Umbilical cord (tissue), 1 donor: ENCODE measurements at regions not wholly inside any gene's neighbourhood (a gene's known extent, or its start where the extent isn't known, plus 50 kb on each side); places are given as distances from the start of the nearest gene placed in this dataset.
"Not testable (repeated sequence)": the region's sequence is repeated elsewhere in the genome, so short reads cannot be mapped to it uniquely, and the experiment has no call there.

Source experiments
- DNase-seq: peaks from one replicate; pipeline ENCODE4 v3.0.0-alpha.2; 2015; ENCODE audit warnings: low spot score

GRCh38 chr2:34734042-34734441 lies 1134.9 kb upstream of the FAM98A start:
- no peak for DNase-seq

- DNase-seq = no peak
Observed at GRCh38 chr2:34731292-34731691, 1132.2 kb upstream of the FAM98A start.

GRCh38 chr2:34729845-34730244 lies 1130.7 kb upstream of the FAM98A start:
- DNase-seq = no peak

- no peak for DNase-seq
Observed at GRCh38 chr2:34724107-34724506, 1125.0 kb upstream of the FAM98A start.

DNA sequence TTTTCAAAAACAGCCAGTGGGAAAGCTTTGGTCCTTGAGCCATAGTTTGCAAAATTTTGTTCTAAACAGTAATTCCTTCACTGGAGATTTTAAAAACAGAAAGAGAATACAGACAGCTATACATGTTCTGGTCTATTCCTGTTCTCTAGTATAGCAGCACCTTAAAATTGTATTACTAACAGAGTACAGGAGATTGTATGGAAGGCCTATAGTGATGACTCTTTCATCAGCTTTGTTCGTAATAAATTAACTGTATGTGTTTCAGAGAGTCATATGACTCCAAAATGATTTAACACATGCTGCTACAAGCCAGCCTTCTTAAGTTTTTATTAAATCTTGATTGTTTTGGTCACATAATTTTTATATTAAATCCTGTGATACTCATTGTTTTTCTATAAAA lies 1124.6 kb upstream of the FAM98A start:
- no peak for DNase-seq

DNA sequence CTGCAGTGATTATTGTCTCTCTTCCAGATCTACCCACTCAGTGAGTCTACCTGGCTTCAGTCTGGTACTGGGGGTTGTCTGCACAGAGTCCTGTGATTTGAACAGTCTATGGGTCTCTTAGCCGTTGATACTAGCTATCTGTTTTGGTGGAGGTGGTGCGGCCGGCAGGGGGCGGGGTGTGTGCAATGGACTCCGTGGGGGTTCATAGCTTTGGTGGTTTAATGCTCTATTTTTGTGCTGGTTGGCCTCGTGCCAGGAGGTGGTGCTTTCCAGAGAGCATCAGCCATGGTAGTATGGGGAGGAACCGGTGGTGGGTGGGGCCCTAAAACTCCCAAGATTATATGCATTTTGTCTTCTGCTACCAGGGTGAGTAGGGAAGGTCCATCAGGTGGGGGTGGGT lies 1120.1 kb upstream of the FAM98A start:
- no peak for DNase-seq

- DNase-seq = no peak
Observed at GRCh38 chr2:34705551-34706247, 1106.6 kb upstream of the FAM98A start.

DNA sequence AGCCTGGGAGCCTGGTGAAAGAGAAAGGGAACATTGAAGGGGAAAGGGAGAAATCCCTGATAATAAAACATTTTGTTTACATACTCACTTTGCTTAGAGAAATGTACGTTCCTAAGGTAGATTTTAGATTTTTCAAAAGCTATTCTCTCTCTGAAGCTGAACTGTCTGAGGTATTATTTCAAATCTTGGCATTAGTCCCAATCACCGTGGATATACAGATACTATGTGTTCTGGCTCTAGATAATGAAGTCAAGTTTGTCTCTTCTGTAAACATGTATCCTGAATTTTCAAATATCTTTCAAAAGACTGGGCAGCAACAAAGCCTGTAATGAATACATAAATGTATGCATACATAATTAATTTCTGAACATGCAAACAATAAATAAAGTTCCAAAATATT lies 1104.2 kb upstream of the FAM98A start:
- DNase-seq = no peak

DNA sequence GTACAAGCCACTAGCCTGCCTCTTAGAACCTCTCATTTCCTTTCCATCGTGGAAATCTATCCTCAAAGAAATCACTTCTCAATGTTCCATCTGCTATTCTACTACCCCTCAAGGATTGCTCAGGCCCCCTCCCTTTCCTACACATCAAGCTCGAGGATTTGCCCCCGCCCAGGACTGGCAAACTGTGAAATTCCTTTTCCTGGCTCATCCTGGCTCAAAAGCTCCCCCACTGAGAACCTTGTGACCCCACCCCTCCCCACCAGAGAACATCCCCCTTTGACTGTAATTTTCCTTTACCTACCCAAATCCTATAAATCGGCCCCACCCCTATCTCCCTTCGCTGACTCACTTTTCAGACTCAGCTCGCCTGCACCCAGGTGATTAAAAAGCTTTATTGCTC lies 1103.3 kb upstream of the FAM98A start:
- DNase-seq = not testable (repeated sequence)

DNA sequence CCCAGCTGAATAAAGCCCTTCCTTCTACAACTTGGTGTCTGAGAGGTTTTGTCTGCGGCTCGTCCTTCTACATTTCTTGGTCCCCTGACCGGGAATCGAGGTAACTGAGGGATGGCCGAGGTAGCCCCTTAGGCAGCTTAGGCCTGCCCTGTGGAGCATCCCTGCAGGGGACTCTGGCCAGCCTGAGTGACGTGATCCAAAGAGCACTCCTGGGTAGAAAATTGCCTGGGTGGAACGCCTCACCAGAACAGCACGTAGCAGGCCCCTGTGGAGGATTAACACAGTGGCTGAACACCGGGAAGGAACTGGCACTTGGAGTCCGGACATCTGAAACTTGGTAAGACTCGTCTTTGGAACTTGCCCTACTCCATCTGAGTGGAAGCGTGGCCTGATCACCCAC lies 1078.5 kb upstream of the FAM98A start:
- DNase-seq = not testable (repeated sequence)

GRCh38 chr2:34677119-34677531 lies 1078.0 kb upstream of the FAM98A start:
- DNase-seq = not testable (repeated sequence)

- DNase-seq = no peak
Observed at GRCh38 chr2:34670482-34670881, 1071.4 kb upstream of the FAM98A start.

DNA sequence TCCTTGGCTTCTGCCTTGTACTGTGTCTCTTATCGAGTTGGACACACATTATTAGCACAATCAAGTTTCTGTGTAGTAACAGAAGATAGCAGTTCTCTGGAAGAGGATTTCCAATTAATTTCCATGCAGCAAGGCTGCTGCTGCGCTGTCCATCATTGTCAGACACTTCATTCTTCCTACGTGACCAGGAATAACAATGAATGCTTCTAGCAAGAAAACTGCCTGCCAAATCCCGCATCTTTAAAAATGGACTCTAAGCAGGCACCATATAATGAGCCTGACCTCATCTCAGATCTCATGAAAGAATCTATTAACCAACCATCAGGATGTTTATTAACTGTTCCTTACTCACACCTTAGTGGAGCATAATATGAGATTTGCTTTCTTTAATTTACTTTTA lies 1067.7 kb upstream of the FAM98A start:
- DNase-seq = no peak

DNA sequence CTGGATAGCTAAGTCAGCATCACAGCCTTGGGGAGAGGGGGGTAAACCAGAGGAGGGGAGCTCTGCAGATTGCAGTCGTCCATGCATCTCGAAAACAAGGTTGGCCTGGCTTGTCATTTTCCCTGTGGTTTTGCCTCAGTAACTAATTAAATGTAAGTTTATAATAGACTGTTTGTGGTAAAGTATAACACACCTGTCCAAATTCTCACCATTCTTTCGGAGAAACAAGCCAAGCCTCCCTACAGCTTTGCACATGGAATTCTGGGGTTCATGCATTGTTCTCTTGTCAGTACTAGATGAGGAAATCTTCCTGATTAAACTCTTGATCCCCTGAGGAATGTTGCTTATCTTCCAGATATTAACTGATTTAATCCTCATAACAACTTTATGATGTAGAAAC lies 1065.2 kb upstream of the FAM98A start:
- DNase-seq = no peak

- no peak for DNase-seq
Observed at GRCh38 chr2:34663314-34663713, 1064.2 kb upstream of the FAM98A start.

GRCh38 chr2:34660741-34661140 lies 1061.6 kb upstream of the FAM98A start:
- no peak for DNase-seq

DNA sequence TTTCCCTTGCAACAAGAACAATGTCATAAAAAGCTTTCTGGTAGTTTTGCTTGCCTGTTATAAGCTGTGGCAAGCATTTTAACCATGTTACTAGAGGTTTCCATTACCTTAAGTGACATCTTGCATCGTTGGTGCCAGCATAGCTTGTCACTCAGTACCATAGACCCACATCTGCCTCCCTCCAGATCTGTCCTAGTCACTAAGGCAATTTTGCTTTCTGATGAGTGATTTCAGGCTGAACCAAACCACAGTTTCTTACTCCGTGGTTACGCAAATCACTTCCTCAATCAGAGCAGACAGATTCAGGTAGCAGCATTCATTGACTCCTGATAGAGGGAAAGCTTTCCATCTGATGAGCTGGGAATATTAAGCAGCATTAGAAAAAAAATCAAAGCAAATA lies 1057.5 kb upstream of the FAM98A start:
- no peak for DNase-seq

GRCh38 chr2:34652636-34653035 lies 1053.5 kb upstream of the FAM98A start:
- peak; percentile 24 for DNase-seq

- no peak for DNase-seq
Observed at GRCh38 chr2:34646901-34647300, 1047.8 kb upstream of the FAM98A start.

DNA sequence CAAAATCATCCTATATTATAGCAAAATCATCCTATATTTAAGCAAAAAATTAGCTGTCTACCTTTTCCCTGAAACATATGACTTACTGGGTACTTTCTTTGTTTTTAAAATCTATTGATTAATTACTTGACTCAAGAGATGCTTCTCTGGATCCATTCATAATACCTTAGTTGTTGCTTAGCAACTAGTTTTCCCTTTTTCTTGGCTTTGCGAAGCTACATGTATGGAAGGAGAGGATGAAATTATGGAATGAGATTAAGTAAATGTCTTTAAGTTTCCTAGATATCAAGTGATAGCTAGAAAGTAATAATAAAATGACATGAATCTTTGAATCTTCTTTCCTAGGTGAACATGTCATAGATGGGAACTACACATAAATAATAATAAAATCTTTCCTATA lies 1033.2 kb upstream of the FAM98A start:
- no peak for DNase-seq

DNA sequence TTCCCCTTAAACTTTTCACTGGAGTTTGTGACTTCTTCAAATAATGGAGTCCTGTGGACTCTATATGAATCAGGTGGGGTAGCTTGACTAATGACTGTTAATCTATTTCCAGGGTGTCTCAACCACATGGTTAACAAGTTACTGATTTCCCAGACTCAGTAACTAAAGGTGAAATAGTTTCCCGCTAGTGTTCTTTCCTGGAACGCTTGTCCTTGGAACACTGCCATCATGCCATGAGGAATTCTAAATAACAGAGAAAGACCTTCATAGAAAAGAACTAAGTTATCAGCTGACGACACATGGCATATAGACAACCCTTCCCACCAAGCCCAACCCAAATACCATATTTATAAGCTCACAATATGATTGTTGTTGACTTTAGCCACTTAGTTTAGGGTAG lies 1027.9 kb upstream of the FAM98A start:
- DNase-seq = no peak

GRCh38 chr2:34604164-34604563 lies 1005.1 kb upstream of the FAM98A start:
- DNase-seq = no peak

GRCh38 chr2:34602262-34602661 lies 1003.2 kb upstream of the FAM98A start:
- DNase-seq = no peak

DNA sequence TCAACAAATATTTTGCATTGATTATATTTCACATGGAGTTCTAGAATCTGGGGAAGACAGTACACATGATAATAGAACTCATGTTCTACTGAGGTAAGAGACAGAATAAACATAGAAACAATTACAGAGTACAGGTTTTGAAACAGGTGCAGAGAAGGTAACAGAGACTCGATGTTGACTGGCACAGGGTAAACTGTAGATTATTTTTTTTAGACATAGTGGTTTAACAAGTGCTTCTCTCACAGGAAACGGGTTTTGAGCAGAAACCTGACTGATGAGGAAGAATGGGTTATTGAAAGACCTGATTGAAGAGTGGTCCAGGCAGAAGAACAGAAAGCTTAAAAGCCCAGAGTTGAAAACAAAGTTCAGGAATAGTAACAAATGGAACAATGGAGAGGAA lies 1002.5 kb upstream of the FAM98A start:
- no peak for DNase-seq
